T-helper 22 cell (primary cell): ENCODE measurements at regions not wholly inside any gene's neighbourhood (a gene's known extent, or its start where the extent isn't known, plus 50 kb on each side); places are given as distances from the start of the nearest gene placed in this dataset.

Source experiments
- DNase-seq: peaks from one replicate; pipeline ENCODE4 v3.0.0-alpha.2; 2020; ENCODE audit warnings: low read depth

DNA sequence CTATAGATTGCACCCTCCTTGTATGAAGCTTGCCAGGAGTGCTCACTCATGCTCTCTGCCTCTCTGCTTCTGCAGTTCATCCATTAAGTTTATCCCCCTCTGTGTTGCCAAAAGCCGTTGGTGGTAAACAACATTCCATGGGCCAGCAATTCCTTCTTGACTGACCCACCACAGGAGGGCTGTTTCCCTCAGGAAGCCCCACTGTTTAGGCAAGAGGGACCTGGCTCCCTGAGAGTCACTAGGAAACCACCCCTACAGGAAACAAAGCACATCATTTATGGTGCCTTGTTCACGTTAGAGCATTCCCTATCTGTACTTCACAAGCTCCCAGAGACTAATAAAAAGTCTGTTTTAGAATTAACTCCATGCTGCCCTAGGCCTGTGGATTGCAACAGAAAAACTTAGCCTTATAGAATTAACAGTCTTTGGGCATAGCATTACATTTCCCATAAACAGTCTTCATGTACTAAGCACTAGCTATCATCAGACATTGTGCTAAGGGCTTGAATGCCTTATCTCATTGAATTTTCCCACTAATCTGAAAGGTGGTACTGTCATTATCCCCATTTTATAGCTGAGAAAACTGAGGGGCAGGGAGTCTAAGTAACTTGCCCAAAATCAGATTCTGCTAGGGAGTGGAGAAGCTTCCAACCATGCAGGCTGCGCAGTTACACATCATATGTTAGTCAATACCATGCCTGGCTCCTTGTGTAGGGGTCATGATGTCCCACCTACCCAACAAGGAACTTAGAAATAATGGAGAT is 149.9 kb downstream of the SHQ1 start:
- no peak for DNase-seq

DNA sequence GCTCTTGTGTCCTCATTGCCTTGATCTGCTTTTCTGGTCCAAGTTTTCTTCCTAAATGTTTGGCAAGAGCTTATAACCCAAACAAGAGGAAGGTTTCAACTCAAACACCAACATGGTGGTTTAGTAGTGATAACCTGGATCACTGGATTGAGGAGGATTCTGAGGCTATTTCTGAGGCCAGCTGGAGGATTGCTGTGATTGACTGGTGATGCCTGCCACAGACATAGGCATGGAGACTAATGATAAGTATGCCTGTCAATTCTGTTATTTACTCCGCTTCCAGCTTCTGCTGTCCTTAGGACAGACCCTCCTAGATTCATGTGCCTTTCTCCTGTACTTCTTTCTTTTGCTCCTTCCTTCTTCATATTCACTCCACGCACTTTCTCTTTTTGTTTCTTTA is 150.5 kb downstream of the SHQ1 start:
- DNase-seq: no peak

DNA sequence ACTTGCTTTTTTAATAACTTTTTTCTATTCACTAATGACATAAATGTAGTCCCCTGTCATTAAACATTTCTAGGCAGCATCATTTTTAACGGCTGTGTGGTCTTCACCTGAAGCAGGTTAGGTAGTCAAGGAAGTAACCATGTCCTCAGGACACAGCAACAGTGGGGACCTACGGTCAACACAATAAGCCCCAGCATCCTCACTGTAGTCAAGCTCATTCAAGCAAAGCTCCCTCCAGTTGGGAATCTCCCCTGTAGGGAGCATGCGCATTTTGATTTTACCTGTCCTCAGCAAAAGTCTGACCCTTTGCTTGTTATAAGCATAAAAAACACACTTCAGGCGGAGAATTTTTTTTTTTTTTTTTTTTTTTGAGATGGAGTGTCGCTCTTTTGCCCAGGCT is 151.4 kb downstream of the SHQ1 start:
- no peak for DNase-seq

DNA sequence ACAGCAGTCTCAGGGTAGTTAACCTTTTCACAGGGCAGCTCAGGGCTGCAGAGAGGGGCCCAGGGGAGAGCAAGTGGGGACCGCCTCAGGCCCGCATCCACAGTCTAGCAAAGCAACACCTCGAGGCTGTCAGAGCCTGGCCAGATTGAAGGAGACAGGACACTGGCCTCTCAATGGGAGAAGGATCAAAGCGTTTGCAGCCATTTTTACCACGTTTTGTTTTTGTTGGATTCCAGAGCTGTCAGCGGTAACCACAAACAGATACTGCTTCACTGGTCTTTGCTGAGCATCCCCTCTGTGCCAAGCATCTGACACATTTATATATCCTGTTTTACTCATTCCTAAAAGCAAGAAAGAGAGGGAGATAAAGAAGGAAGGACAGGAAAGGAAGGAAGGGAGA is 153.8 kb downstream of the SHQ1 start:
- no peak for DNase-seq

DNA sequence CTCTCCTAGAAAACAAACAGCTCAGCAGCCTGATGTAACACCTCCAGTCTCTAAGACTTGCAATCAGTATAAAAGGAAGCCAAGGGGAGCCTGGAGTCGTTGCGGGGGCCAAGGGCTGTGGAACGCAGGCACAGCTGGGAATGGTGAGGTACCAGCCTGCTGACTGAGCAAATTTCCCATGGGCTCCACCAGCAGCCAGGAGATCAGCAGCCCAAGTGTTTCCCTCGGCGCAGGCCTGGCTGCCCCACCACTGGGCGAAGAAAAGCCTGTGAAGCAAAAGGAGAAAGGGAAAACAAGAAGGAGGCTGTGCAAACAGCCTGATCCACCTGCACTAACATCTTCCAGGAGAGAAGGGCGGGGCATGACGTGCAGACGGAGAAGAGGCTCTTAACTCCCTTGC is 155.3 kb downstream of the SHQ1 start:
- no peak for DNase-seq

DNA sequence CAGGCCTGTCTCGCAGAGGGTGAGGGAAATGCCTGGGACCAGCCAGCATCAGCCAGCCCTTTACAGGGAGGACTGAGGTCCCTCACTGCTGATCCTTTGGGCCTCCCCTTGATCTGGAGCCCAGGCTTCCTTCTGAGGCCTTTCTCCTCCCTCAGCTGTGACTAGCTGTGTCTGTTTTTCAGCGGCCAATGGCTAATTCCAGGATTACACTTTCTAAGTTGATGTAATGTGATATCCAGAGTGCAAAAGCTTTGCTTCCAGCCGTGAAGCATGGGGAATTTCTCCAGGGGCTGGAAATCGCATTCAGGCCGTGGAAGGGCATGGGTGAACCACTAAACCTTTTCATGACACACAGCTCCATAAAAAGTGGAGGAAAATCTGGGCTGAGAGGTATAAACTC is 157.6 kb downstream of the SHQ1 start:
- no peak for DNase-seq

DNA sequence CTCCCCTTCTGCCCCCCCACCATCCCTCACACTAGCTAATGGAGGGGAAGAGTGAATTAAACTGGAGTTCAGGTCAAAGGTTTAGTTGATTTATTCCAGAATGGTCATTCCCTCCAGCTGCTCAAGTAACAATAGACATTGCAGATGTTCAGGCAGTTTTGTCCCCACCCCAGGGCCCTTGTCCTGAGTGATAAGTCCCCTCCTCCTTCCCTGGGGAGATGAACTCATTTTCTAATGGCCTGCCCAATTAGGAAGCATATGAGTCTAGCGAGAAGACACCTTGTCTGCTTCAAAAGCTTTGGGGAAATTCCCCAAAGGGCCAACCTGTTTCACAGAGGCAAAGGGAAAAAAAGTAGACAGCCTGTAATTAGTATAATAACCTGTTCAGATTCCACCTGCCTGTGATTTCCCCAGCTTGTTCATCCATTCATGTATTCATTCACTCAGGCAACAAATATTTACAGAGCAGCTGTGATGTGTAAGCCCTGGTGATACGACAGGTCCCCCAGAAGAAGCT is 165.3 kb downstream of the SHQ1 start:
- no peak for DNase-seq

DNA sequence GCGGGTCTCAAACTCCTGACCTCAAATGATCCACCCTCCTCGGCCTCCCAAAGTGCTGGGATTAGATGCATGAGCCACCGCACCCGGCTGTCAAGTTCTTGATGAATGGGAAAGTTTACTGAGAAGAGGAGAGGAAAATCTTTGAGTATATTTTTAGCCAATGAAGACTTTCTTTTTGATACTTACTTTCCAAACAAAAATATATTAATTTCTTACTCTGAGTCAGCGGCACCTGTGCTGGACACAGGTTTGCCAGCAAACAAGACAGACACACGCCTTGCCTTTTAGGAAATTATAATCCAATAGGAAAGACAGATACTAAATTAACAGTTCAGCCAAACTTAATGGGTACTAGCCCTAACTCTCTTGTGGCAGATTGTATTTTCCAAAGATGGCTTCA is 166.6 kb downstream of the SHQ1 start:
- no peak for DNase-seq

DNA sequence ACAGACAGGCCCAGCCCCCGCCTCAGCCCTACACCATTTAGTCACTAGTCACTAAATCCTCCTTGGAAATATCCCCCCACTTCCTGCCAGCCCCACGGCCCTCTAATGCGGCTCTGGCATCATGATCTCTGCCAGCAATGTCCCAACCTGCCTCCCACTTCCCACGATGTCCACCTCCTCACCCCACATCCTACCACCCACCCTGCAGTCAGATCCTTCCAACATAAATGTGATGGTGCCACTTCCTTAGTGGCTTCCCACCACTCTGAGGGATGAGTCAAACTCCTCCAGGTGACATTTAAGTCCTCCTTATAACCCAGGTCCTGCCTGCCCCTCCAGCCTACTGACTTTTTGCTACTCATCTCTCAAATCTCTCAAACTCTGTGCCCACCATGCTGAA is 167.5 kb downstream of the SHQ1 start:
- no peak for DNase-seq

DNA sequence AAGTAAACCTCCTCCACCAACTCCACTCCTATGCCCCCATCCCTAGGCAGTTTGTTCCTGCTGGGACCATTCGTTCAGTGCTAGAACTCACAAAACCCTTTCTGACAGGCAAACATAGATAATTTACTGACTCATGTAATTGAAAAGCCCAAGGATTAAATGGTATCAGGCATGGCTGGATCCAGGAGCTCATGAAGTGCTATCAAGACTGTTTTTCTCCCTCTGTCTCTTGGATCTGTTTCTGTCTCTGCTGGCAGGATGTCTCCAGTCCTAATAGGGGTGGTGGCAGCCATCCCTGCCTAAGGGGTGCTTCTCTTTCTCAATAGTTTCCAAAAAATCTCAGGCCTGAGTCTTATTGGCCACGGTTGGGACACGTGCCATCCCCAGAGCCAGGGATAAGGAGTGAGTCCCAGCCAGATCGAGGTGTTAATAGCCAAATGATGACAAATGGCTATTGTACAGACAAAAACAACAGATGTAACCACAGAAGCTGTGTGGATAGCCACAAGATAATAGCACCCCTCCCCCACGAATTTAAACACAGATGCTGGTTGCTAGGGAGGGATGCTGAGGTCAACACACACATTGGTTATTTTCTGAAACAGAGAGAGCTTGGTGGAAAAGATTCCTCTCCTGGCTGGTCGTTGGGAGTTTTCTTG is 168.6 kb downstream of the SHQ1 start:
- DNase-seq: no peak

DNA sequence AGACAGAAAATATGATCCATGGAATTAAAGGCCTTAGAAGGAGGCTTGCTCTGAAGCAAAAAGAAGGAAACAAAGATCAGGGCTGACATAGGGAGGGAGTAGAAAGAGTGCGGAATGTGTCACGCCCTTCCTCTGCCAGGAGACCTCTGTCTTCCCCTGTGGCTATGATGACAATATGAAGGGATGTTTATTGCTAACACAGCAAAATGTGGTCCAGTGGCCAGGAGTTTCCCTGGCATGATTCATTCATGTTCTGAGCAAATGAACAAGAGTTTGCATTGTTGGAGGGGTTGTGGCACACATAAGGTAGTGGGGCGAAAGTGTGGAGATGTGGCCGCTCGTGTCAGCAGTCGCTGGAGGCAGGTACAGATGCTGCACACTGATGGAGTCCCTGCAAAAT is 169.4 kb downstream of the SHQ1 start:
- DNase-seq: no peak

DNA sequence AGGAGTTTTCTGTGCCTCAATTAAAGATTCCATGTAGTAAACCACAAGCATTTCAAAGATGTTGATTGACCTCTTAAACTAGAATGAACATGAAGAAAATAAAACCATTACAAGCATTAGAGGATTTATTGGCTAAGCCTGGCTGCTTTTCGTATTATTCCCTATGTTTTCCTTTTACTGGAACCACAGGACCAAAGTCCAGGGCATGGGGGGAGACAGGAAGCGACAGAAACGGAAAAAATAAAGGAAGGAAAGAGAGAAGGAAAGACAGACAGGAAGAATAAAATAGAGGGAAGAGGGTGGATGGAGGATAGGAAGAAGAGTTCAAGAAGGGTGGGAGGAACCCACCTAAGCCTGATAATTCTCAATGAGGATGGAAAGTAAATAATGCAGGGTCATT is 169.9 kb downstream of the SHQ1 start:
- DNase-seq: no peak

DNA sequence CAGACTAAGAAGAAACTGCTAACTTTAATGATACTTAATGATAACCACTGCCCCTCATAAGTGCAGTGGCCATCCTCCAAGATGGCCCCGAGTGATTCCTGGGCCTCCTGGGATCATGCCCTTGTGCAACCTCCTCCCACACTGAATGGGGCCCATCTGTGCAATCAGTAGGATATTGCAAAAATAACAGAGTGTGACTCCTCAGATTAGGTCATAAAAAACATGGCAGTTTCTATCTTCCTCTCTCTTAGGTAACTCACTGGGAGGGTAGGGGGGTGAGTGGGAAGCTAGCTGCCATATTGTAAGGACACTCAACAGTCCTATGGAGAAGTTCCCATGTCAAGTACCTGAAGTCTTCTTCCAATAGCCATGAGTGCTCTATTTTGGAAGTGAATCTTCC is 173.0 kb downstream of the SHQ1 start:
- DNase-seq: no peak

DNA sequence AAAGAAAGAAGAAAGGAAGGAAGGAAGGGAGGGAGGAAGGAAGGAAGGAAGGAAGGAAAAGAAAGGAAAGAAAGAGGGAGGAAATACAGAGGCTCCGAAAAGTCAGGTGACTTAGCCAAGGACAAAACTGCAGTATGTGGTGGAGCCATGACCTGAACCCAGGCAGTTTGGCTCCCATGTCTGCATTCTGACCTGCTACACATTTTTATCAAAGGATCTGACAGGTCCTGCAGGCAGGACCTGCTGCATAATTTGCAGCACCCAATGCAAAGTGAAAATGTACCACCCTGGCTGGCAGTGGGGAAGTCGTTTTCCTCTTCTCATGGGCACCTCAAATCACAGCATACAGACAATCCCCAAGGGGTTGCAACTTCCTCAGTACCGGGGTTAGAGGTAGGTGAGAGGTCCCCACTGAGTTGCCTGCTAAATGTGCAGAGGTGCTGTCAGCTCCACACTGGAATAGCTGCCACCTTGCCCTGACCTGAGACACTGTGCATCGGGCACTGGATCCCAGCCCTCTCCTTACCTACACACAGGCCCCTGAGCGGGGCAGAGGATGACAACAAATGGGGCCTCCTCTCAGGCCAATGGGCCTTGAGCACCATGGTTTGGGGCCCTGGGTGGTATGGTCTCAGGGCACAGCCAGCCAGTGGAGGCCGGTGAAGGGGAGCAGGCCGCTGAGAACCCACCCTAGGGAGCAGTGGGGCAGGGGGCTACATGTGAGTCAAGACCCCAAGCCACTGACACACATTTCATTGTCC is 175.1 kb downstream of the SHQ1 start:
- no peak for DNase-seq

DNA sequence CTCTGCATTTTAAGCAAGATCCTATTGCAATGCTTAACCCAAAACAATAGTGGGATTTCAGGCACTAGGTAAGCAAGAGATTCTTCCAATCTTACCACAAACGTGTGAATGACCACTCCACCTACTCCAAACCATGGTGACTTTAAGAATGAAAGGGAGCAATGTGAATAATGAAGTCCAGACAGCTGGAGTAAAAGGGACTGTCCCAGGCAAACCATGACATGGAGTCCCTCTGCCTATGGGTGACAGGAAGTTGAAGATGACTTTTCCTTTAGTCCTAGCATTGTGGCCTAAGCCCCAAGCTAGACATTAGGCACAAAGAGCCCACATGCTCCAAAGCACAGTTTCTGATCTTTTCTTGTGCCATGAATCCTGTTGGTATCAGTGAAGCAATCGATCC is 179.0 kb downstream of the SHQ1 start:
- no peak for DNase-seq

DNA sequence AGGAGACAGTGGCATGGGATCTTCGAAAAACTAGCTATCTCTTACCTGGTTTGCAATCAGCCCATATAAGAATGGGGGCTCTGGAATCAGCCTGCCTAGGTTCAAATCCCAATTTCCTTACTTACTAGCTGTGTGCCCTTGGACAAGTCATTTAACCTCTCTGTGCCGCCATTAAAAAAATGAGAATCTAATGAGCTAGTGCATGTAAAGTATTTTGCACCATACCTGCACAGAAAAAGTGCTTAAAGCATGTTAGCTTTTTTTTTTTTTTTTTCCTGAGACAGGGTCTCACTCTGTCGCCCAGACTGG is 181.8 kb downstream of the SHQ1 start:
- no peak for DNase-seq

DNA sequence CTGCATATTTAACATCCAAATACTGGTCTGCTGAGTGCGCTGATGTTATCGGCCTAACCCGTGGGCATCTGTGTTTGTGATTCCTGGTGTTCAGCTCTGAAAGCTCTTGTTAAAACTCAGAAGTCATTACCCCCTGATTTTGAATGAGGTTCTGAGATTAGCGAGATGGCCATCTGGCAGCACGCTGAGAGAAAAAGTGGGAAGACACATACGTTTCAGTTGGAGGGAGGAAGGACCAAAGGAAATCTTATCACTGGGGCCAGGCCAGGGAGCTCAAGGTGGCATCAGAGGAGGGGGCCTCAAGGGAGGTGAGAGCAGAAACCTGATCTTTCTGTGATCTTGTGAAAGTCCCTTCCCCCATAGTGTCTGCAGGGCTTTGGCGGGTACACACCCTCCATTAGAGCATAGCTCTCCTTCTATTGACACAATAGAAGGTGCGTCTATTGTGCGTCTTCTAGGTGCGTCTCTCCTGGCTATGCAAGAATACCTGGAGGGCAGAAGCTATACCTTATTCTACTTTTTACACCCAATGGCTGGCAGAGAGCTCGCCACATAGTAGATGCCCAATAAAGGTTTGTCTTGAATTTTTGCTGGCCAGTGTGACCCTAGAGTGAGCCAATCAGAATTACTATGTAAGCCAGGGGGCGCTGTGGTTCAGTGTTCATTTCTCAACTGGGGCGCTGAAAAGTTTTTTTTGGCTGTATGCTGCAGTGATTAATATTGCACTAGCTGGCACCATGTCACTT is 182.4 kb downstream of the SHQ1 start:
- DNase-seq: peak; percentile 6

DNA sequence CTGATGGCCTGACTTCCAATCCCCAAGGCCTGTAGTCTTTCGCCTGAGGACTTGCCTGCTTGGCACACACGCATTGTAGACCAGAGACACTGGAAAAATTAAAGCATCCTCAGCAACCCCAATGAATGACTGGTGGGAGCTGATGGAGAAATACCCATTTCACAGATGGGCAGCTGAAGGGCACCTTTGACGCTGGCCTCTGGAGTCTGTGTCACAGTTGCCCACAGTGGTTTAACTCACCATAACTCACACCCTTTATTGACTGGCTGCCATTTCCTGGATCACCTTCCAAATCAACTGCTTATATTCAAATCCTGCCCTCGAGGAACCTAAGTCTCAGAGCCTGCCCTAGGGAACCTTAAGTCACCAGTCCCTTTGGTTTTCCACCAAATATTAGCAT is 183.1 kb downstream of the SHQ1 start:
- no peak for DNase-seq

DNA sequence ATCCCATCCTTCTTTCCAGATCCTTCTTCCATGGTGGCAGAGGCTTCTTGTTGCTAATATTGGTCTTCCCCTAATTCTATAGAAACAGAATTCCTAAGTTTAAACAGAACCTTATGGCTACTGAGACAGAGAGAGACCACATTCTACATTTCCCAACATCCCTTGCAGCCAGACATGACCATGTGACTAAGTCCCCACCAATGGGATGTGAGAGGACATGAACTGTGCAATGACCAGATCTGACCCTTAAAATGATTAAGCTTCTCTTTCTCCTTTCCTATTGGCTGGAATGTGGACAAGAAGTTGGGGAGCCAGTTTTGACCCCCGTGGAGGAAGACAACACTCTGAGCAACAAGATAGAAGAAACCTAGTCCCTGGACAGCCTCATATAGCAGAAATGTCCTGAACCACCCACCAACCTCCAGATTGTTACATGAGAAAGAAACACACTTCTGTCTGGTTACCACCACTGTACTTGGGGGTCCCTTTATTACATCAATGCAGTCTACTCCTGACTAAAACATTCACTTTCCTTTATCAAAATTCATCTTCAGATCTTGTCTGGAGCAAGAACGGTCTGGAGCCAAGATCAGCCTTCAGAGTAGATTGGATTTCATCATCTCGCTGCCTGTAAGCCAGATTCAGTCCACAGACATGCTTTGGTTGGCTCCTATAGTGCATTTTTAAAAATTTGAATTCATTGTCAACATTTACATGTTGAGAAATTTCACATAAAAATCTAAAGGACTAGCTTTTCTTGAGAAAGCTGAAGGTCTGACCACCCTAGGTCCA is 183.9 kb downstream of the SHQ1 start:
- no peak for DNase-seq

DNA sequence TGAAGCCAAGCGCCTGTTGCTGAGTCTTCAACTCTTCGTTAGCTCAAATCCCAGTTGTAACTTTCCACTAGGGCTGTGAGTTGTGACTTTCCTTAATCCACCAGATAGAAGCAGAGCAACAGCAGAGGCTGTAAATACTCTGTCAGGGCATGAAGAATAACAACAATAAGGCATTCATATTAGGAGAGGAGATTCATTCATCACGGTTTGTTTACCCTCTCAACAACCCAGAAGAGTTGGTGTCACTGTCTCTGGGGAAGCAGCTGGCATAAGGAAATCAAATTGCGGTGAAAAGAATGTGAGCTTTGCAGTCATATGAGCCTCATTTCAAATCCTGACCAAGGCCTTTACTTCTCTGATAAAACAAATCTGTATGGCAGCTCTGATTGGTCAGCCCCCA is 184.8 kb downstream of the SHQ1 start:
- no peak for DNase-seq

DNA sequence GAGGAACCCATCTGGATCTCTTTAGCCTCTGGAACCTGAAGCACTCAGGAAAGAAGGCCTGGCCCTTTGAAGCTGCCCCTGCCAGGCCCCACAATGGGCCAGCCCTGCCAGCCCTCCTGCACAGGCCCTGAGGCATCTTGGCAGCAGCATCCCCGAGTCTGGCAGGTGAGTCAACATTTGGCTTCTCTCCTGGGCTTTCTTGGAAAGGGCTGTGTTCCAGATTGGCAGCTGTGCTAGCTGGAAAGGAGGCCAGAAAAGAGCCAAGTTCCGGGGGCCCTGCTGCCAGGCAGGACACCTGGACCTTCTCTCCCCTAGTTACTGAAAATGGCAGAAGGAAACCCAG is 187.2 kb downstream of the SHQ1 start:
- no peak for DNase-seq
